Esophagus squamous epithelium (tissue), 4 donors: ENCODE measurements at regions not wholly inside any gene's neighbourhood (a gene's known extent, or its start where the extent isn't known, plus 50 kb on each side); places are given as distances from the start of the nearest gene placed in this dataset.

Source experiments
- POLR2A ChIP-seq, 4 donors: fragments of 450-650 bp; IDR thresholded peaks; one replicate each; pipeline ENCODE4 v1.6.1; 2017; ENCODE audit warnings: antibody characterized with exemption in 4 of 4, mild to moderate bottlenecking in 4 of 4, moderate library complexity in 3 of 4
- TF ChIP-seq, protein P1 (sequence below), 6 experiments: fragments of 450-650 bp in 4 of 6; fragments of 200-600 bp in 2 of 6; sonication (generic) in 2 of 6; IDR thresholded peaks; one replicate each; pipeline ENCODE4 v1.5.1; 2016 to 2019; ENCODE audit warnings: antibody characterized with exemption in 6 of 6, mild to moderate bottlenecking in 4 of 6, moderate library complexity in 4 of 6

DNA sequence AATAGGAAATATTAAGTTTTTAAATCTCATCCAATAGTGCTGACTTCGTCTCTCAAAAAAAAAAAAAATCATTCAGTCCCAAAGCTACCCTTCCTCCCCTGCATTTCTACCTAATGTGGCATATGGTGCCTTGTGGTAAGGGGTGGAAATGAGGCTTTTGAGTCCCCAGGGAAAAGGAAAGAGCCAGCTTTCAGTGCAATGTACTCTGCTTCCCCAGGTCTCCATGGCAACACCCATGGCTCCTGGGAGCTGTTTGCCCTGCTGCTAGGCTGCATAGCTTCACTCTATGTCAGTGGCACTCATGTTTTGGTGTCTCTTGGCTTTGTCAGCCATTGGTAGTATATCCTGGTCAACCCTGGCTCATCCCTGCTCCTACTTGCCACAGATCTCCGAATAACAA is 175.9 kb downstream of the SLC39A8 start:
- TF ChIP-seq, protein P1, sequence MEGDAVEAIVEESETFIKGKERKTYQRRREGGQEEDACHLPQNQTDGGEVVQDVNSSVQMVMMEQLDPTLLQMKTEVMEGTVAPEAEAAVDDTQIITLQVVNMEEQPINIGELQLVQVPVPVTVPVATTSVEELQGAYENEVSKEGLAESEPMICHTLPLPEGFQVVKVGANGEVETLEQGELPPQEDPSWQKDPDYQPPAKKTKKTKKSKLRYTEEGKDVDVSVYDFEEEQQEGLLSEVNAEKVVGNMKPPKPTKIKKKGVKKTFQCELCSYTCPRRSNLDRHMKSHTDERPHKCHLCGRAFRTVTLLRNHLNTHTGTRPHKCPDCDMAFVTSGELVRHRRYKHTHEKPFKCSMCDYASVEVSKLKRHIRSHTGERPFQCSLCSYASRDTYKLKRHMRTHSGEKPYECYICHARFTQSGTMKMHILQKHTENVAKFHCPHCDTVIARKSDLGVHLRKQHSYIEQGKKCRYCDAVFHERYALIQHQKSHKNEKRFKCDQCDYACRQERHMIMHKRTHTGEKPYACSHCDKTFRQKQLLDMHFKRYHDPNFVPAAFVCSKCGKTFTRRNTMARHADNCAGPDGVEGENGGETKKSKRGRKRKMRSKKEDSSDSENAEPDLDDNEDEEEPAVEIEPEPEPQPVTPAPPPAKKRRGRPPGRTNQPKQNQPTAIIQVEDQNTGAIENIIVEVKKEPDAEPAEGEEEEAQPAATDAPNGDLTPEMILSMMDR (IDR thresholded peaks at IDR 0.05) = no peak
- no peak for TF ChIP-seq POLR2A (IDR thresholded peaks at IDR 0.05)
